ENCODE measurements at regions not wholly inside any gene's neighbourhood (a gene's known extent, or its start where the extent isn't known, plus 50 kb on each side); places are given as distances from the start of the nearest gene placed in this dataset.

- Mint-ChIP-seq H3K9me3 (ENCODE audit: insufficient read depth) (no peaks in the 10 kb centered on the region), H3K27ac (no peak overlapping the region), H3K27me3 (peaks cover 10% of the 10 kb centered on the region), H3K4me3 (no peak overlapping the region), H3K4me1 (peaks cover 14% of the 10 kb centered on the region)
- Histone ChIP-seq H4K20me1 (ENCODE audit: control insufficient read depth, insufficient read depth, low read length, poor library complexity, severe bottlenecking) (no peaks in the 10 kb centered on the region), H2AFZ (ENCODE audit: insufficient read depth, low read depth, low read length, poor library complexity, severe bottlenecking) (no peak overlapping the region), H3K4me2 (replicated peaks; ENCODE audit: low read depth, low read length, poor library complexity, severe bottlenecking) (no peak overlapping the region), H3K36me3 (replicated peaks in 1 of 2; ENCODE audit: control extremely low read depth in 1 of 2, control insufficient read depth in 1 of 2, extremely low read depth in 1 of 2, insufficient read depth in 2 of 2, low read length in 1 of 2) (no peaks in the 10 kb centered on the region), H3K9ac (ENCODE audit: low read length) (no peak overlapping the region), H3K4me3 (ENCODE audit: control extremely low read depth in 1 of 5, extremely low read depth in 1 of 5, insufficient read depth in 1 of 5, low read depth in 2 of 5, low read length in 4 of 5) (no peak overlapping the region), H3K27ac (ENCODE audit: low read length in 2 of 2) (no peak overlapping the region), H3K79me2 (ENCODE audit: control insufficient read depth, insufficient read depth, low read length) (no peaks in the 10 kb centered on the region), H3K27me3 (replicated peaks in 1 of 4; ENCODE audit: control extremely low read depth in 1 of 4, control insufficient read depth in 3 of 4, insufficient read depth in 4 of 4, low read length in 3 of 4) (peaks cover 0 to 4% (median 0%) of the 10 kb centered on the region in 4 experiments), H3K9me3 (ENCODE audit: control extremely low read depth in 1 of 3, control insufficient read depth in 2 of 3, insufficient read depth in 1 of 3, low read length in 2 of 3) (no peaks in the 10 kb centered on the region), H3K4me1 (ENCODE audit: control insufficient read depth in 2 of 2, insufficient read depth in 2 of 2, low read length in 2 of 2) (peaks cover 12 to 13% of the 10 kb centered on the region in 2 donors)
- WGBS (ENCODE audit: insufficient coverage) = 92% methylated on average over 11 of the region's 12 CpGs
- POLR2A ChIA-PET = no interaction called here
- CTCF ChIA-PET = no interaction called here
- DNase-seq (no peak), ATAC-seq (ENCODE audit: low read depth) (no peak)
- intact Hi-C loops (cut with micrococcal nuclease) = no loop called here
- TF ChIP-seq EZH2 (IDR thresholded peaks at IDR 0.05; ENCODE audit: borderline replicate concordance, insufficient read depth, low read depth, low read length, poor library complexity, severe bottlenecking) (no peak), CTCF (IDR thresholded peaks at IDR 0.05) (no peak)
Observed at GRCh38 chr17:83179374-83179773, 100.0 kb downstream of the METRNL start.

DNA sequence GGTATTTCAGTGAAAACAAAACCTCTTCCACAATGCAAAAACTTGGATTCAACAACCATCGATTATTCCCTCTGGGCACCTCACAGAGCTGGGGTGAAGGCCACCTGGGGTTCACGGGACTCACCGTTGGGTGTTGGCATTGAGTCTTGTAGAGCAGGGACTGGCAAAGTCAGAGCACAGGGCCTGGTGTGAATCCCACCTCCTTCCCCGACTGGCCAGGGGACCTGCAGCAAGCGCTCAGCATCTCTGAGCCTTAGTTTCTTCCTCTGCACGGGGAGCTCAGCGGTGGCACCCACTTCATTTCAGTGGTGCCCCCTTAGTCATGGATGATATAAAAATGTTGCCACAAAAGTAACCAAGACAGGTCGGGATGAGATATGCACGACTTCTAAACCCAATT, 100.4 kb downstream of the METRNL start:
- DNase-seq = no peak
- POLR2A ChIA-PET = no interaction called here

More for the DNA sequence above, 100.4 kb downstream of the METRNL start:
- H3K79me2 ChIP-seq (ENCODE audit: control insufficient read depth, insufficient read depth, low read length) = no peaks in the 10 kb centered on the region
- H3K27me3 ChIP-seq (replicated peaks in 1 of 4; ENCODE audit: control extremely low read depth in 1 of 4, control insufficient read depth in 3 of 4, insufficient read depth in 4 of 4, low read length in 3 of 4) = peaks cover 0 to 4% (median 0%) of the 10 kb centered on the region in 4 experiments
- WGBS (ENCODE audit: insufficient coverage) = 96% methylated on average over 6 of the region's 9 CpGs
- intact Hi-C loops (cut with micrococcal nuclease) = no loop called here
- no peaks in the 10 kb centered on the region for H3K36me3 ChIP-seq (replicated peaks in 1 of 2; ENCODE audit: control extremely low read depth in 1 of 2, control insufficient read depth in 1 of 2, extremely low read depth in 1 of 2, insufficient read depth in 2 of 2, low read length in 1 of 2)
- Mint-ChIP-seq H3K4me1 (peaks cover 10% of the 10 kb centered on the region), H3K9me3 (ENCODE audit: insufficient read depth) (no peaks in the 10 kb centered on the region), H3K27me3 (peaks cover 13% of the 10 kb centered on the region), H3K27ac (no peak overlapping the region), H3K4me3 (no peak overlapping the region)
- no peak overlapping the region for H3K9ac ChIP-seq (ENCODE audit: low read length)
- H3K4me3 ChIP-seq (ENCODE audit: control extremely low read depth in 1 of 5, extremely low read depth in 1 of 5, insufficient read depth in 1 of 5, low read depth in 2 of 5, low read length in 4 of 5) = no peak overlapping the region
- H2AFZ ChIP-seq (ENCODE audit: insufficient read depth, low read depth, low read length, poor library complexity, severe bottlenecking) = no peak overlapping the region
- CTCF ChIA-PET = interaction anchor here (1.4 kb wide), 1 partner anchor 10 kb away, joined by 3 read pairs; no protein-coding TSS in a partner anchor
- no peak for TF ChIP-seq EZH2 (IDR thresholded peaks at IDR 0.05; ENCODE audit: borderline replicate concordance, insufficient read depth, low read depth, low read length, poor library complexity, severe bottlenecking)
- TF ChIP-seq CTCF (IDR thresholded peaks at IDR 0.05) = no peak
- H3K4me1 ChIP-seq (ENCODE audit: control insufficient read depth in 2 of 2, insufficient read depth in 2 of 2, low read length in 2 of 2) = peaks cover 8% of the 10 kb centered on the region in 2 donors
- no peak for ATAC-seq (ENCODE audit: low read depth)
- no peak overlapping the region for H3K4me2 ChIP-seq (replicated peaks; ENCODE audit: low read depth, low read length, poor library complexity, severe bottlenecking)
- H3K27ac ChIP-seq (ENCODE audit: low read length in 2 of 2) = no peak overlapping the region
- no peaks in the 10 kb centered on the region for H4K20me1 ChIP-seq (ENCODE audit: control insufficient read depth, insufficient read depth, low read length, poor library complexity, severe bottlenecking)
- H3K9me3 ChIP-seq (ENCODE audit: control extremely low read depth in 1 of 3, control insufficient read depth in 2 of 3, insufficient read depth in 1 of 3, low read length in 2 of 3) = peaks cover 0 to under 1% (median 0%) of the 10 kb centered on the region in 3 donors

Data from B cell (primary cell).